Smooth muscle cell (in vitro differentiated cells): ENCODE measurements at regions not wholly inside any gene's neighbourhood (a gene's known extent, or its start where the extent isn't known, plus 50 kb on each side); places are given as distances from the start of the nearest gene placed in this dataset.

Source experiments
- DNase-seq: peaks from one replicate; lab custom pipeline; 2025; ENCODE audit not compliant: unreplicated experiment; lab: John Stamatoyannopoulos, UW
- H2AFZ ChIP-seq: fragments of 200-600 bp; sonication (generic); 2 replicates; pipeline ENCODE4 v1.6.0; 2016; ENCODE audit warnings: antibody characterized with exemption, low read depth, mild to moderate bottlenecking
- H3F3A ChIP-seq: fragments of 200-600 bp; sonication (generic); 2 replicates; pipeline ENCODE4 v1.6.0; 2017; ENCODE audit warnings: antibody characterized with exemption, low read depth
- H3K27ac ChIP-seq: fragments of 200-600 bp; sonication (generic); 2 replicates; pipeline ENCODE4 v1.5.1; 2016; ENCODE audit warnings: low read depth, mild to moderate bottlenecking
- H3K27me3 ChIP-seq: fragments of 200-600 bp; sonication (generic); 2 replicates; pipeline ENCODE4 v1.6.1; 2016; ENCODE audit warnings: low read depth, mild to moderate bottlenecking
- H3K36me3 ChIP-seq: fragments of 200-600 bp; sonication (generic); 2 replicates; pipeline ENCODE4 v1.5.1; 2016; ENCODE audit warnings: low read depth
- H3K4me1 ChIP-seq: fragments of 200-600 bp; sonication (generic); 2 replicates; pipeline ENCODE4 v1.5.1; 2016; ENCODE audit warnings: low read depth
- H3K4me2 ChIP-seq: fragments of 200-600 bp; sonication (generic); 2 replicates; pipeline ENCODE4 v1.6.0; 2016; ENCODE audit warnings: mild to moderate bottlenecking
- H3K4me3 ChIP-seq: fragments of 200-600 bp; sonication (generic); 2 replicates; pipeline ENCODE4 v1.5.1; 2016; ENCODE audit warnings: mild to moderate bottlenecking
- H3K79me2 ChIP-seq: fragments of 200-600 bp; sonication (generic); 2 replicates; pipeline ENCODE4 v1.6.0; 2016; ENCODE audit warnings: low read depth, mild to moderate bottlenecking
- H3K9ac ChIP-seq: fragments of 200-600 bp; sonication (generic); 2 replicates; pipeline ENCODE4 v1.6.0; 2016; ENCODE audit warnings: low read depth
- H3K9me3 ChIP-seq: fragments of 200-600 bp; sonication (generic); replicated peaks from 2 replicates; pipeline ENCODE4 v1.5.1; 2016; ENCODE audit warnings: low read depth
- H4K20me1 ChIP-seq: fragments of 200-600 bp; sonication (generic); 2 replicates; pipeline ENCODE4 v1.6.0; 2016; ENCODE audit warnings: low read depth
- WGBS: methylation state at CpG from one replicate; pipeline ENCODE4 v1.1.7; 2016; ENCODE audit warnings: low lambda C conversion rate; 5-methylcytosine and 5-hydroxymethylcytosine counted together
- TF ChIP-seq, protein P1 (sequence below): fragments of 200-600 bp; sonication (generic); IDR thresholded peaks from 2 replicates; pipeline ENCODE4 v1.5.1; 2017; ENCODE audit warnings: borderline replicate concordance, mild to moderate bottlenecking, antibody characterized with exemption; ENCODE audit not compliant: insufficient read depth, poor library complexity, severe bottlenecking

DNA sequence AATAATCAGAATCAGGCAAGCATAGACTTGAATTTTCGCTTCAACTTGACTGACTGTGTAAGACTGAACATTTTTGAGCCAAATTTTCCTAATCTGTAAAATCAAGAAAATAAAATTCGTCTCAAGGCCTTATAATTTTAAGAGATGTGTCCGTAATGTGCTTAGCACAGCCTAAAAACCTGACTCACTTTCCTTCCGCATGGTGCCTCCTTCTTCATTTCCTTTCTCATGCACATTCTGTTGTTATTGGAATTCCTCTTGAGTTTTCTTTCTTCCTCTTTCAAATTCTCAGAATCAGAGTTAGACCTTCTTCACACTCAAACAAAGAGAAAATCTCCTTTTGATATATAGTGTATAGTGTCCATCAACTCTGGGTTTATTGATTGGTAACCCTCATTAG lies 208.9 kb upstream of the SLIT2 start:
- Histone ChIP-seq H3K36me3 (no peaks in the 10 kb centered on the region), H4K20me1 (no peaks in the 10 kb centered on the region), H3K4me2 (no peak overlapping the region), H3F3A (no peaks in the 10 kb centered on the region), H2AFZ (no peak overlapping the region), H3K4me3 (no peak overlapping the region), H3K79me2 (no peaks in the 10 kb centered on the region), H3K9me3 (no peaks in the 10 kb centered on the region), H3K27me3 (no peaks in the 10 kb centered on the region), H3K9ac (no peak overlapping the region), H3K4me1 (no peaks in the 10 kb centered on the region), H3K27ac (no peak overlapping the region)
- TF ChIP-seq, protein P1, sequence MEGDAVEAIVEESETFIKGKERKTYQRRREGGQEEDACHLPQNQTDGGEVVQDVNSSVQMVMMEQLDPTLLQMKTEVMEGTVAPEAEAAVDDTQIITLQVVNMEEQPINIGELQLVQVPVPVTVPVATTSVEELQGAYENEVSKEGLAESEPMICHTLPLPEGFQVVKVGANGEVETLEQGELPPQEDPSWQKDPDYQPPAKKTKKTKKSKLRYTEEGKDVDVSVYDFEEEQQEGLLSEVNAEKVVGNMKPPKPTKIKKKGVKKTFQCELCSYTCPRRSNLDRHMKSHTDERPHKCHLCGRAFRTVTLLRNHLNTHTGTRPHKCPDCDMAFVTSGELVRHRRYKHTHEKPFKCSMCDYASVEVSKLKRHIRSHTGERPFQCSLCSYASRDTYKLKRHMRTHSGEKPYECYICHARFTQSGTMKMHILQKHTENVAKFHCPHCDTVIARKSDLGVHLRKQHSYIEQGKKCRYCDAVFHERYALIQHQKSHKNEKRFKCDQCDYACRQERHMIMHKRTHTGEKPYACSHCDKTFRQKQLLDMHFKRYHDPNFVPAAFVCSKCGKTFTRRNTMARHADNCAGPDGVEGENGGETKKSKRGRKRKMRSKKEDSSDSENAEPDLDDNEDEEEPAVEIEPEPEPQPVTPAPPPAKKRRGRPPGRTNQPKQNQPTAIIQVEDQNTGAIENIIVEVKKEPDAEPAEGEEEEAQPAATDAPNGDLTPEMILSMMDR: no peak
- no peak for DNase-seq
- WGBS: 81% methylated on average over 4 of the region's 4 CpGs

DNA sequence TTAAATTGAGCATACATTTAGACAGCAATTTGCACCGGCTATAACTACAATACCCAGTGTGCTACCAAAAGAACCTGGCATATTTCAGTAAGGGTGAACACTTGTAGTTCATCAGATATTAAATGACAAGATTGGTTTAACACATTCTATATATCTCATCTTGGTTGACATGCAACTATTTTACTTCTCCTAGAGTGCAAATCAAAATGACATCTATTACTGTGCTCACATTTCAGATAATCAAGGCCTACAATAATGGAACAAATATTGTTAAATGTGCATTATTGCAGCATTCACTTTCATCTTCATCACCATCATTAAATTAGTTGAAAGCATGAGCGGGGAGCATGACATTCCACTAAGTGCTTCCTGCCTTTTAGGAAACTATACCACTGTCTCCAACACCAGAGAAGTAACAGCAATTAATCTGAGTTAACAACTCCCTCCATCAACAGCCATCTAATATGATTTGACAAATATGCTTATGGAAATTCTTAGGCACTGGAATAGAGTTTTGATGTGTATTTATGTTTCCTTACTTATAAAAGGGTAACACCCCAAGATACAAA lies 209.8 kb upstream of the SLIT2 start:
- H3K4me3 ChIP-seq: no peak overlapping the region
- H3K36me3 ChIP-seq: no peaks in the 10 kb centered on the region
- no peak for DNase-seq
- TF ChIP-seq, protein P1: no peak
- no peak overlapping the region for H3K27ac ChIP-seq
- no peaks in the 10 kb centered on the region for H3K4me1 ChIP-seq
- H3K4me2 ChIP-seq: no peak overlapping the region
- H3K79me2 ChIP-seq: no peaks in the 10 kb centered on the region
- H3K27me3 ChIP-seq: no peaks in the 10 kb centered on the region
- 92% methylated on average over 2 of the region's 2 CpGs for WGBS
- no peak overlapping the region for H3K9ac ChIP-seq
- no peaks in the 10 kb centered on the region for H3F3A ChIP-seq
- H2AFZ ChIP-seq: no peak overlapping the region
- no peaks in the 10 kb centered on the region for H4K20me1 ChIP-seq
- no peaks in the 10 kb centered on the region for H3K9me3 ChIP-seq

DNA sequence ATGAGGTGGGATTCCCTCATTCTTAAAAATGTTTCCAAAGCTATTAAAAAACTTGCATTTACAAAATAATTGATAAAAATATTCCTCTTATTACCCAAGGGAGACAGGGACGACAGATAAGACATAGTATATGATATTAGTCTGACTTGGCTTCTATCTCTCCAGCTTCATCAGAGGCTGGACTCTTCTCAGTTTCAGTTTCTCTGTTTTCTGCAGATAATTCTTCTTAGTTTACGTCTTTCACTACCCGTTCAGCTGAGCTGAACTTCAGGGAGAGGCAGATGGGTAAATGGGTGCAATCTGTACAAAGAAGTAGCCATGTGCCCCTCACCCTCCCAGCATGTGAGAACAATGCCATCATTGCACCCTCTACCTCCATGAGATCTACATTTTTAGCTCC lies 214.0 kb upstream of the SLIT2 start:
- Histone ChIP-seq H3K9me3 (no peaks in the 10 kb centered on the region), H3K4me2 (no peak overlapping the region), H3K9ac (no peak overlapping the region), H3K36me3 (no peaks in the 10 kb centered on the region), H3K27ac (no peak overlapping the region), H4K20me1 (no peaks in the 10 kb centered on the region), H2AFZ (peak overlapping the region; percentile 4), H3K4me3 (no peak overlapping the region), H3K79me2 (no peaks in the 10 kb centered on the region), H3K27me3 (no peaks in the 10 kb centered on the region), H3F3A (no peaks in the 10 kb centered on the region), H3K4me1 (no peaks in the 10 kb centered on the region)
- no peak for DNase-seq
- WGBS: 85% methylated on average over 3 of the region's 3 CpGs
- TF ChIP-seq, protein P1: no peak

DNA sequence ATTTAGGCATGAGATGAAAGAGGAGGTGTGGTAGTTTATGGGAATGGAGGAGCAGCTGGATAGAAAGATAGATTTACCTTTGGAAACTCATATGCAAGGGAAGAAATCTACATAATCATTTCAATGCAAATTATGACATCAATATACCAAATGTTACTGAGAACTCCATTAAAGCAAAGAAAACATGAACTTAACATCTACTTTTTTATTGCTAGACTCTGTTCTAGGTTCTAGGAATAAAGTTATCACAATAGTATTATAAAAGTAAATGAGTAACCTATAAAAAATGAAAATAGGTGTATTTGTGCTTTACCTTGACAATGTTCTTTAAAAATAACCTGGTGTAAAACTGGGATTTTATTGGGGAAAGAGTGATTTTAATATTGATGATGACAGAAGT lies 221.6 kb upstream of the SLIT2 start:
- TF ChIP-seq, protein P1: no peak
- Histone ChIP-seq H3K9ac (no peak overlapping the region), H3K79me2 (no peaks in the 10 kb centered on the region), H3K4me3 (no peak overlapping the region), H2AFZ (no peak overlapping the region), H3K4me2 (no peak overlapping the region), H3F3A (no peaks in the 10 kb centered on the region), H3K36me3 (no peaks in the 10 kb centered on the region), H3K4me1 (no peaks in the 10 kb centered on the region), H3K27me3 (no peaks in the 10 kb centered on the region), H3K27ac (no peak overlapping the region), H3K9me3 (no peaks in the 10 kb centered on the region), H4K20me1 (no peaks in the 10 kb centered on the region)
- DNase-seq: no peak
